ENCODE measurements at regions not wholly inside any gene's neighbourhood (a gene's known extent, or its start where the extent isn't known, plus 50 kb on each side); places are given as distances from the start of the nearest gene placed in this dataset.

- TF ChIP-seq EGR1 (IDR thresholded peaks at IDR 0.05; ENCODE audit: low read depth) (no peak), SP1 (IDR thresholded peaks at IDR 0.05; ENCODE audit: low read depth) (no peak), FOSL1 (IDR thresholded peaks at IDR 0.05; ENCODE audit: low read depth) (no peak), ZBTB33 (IDR thresholded peaks at IDR 0.05; ENCODE audit: extremely low read depth, insufficient replicate concordance, low read length) (no peak), ZFX (IDR thresholded peaks at IDR 0.05) (no peak), POLR2AphosphoS5 (IDR thresholded peaks at IDR 0.05; ENCODE audit: low read depth, low read length) (no peak), SRF (IDR thresholded peaks at IDR 0.05; ENCODE audit: low read depth) (no peak), CBX3 (IDR thresholded peaks at IDR 0.05; ENCODE audit: low read depth) (no peak), CTCF (IDR thresholded peaks at IDR 0.05 in 2 of 3, conservative IDR thresholded peaks at IDR 0.05 in 1 of 3; ENCODE audit: borderline replicate concordance in 1 of 3, insufficient read depth in 1 of 3, low read depth in 2 of 3, low read length in 2 of 3) (no peak), ZNF274 (IDR thresholded peaks at IDR 0.05; ENCODE audit: low read depth, low read length) (no peak), CEBPB (IDR thresholded peaks at IDR 0.05; ENCODE audit: low read depth) (no peak)
- Histone ChIP-seq H4K20me1 (ENCODE audit: insufficient read depth) (no peaks in the 10 kb centered on the region), H3K4me1 (ENCODE audit: control insufficient read depth in 1 of 2, insufficient read depth in 2 of 2, low read length in 2 of 2) (peaks cover 0 to 8% of the 10 kb centered on the region in 2 experiments; a peak in 1 of 4 replicates), H3K27me3 (ENCODE audit: insufficient read depth, low read length) (peaks cover 4% of the 10 kb centered on the region; the same call in 1 of the 2 replicates), H3K79me2 (ENCODE audit: insufficient read depth, low read length) (no peaks in the 10 kb centered on the region), H3K9ac (ENCODE audit: low read length) (no peak overlapping the region), H3K9me3 (ENCODE audit: control insufficient read depth in 1 of 2, insufficient read depth in 1 of 2, low read depth in 1 of 2, low read length in 2 of 2) (no peaks in the 10 kb centered on the region), H2AFZ (ENCODE audit: low read depth, low read length, poor library complexity, severe bottlenecking) (no peak overlapping the region), H3K36me3 (ENCODE audit: control insufficient read depth in 1 of 2, insufficient read depth in 2 of 2, low read length in 2 of 2) (no peaks in the 10 kb centered on the region), H3K27ac (ENCODE audit: low read depth, low read length) (no peak overlapping the region), H3K4me2 (ENCODE audit: low read length) (no peak overlapping the region), H3K4me3 (replicated peaks in 1 of 2; ENCODE audit: low read depth in 1 of 2, low read length in 2 of 2) (no peak overlapping the region), H3K9me2 (ENCODE audit: insufficient read depth) (no peaks in the 10 kb centered on the region)
- ChIA-PET POLR2A (no interaction called here), RAD21 (ENCODE audit: low non-redundant PET in 1 of 2, low total read pairs in 2 of 2, uncharacterized antibody in 2 of 2, unreplicated experiment in 2 of 2) (no interaction called here), CTCF (no interaction called here)
- intact Hi-C loops (cut with micrococcal nuclease) = no loop called here
- DNase-seq (ENCODE audit: low read depth, low spot score) (no peak), ATAC-seq (no peak)
- BruUV-seq (replicated peaks) = no TSS peak
Observed at GRCh38 chr22:22076361-22076760, 93.8 kb upstream of the TOP3B start.
